ENCODE measurements at regions not wholly inside any gene's neighbourhood (a gene's known extent, or its start where the extent isn't known, plus 50 kb on each side); places are given as distances from the start of the nearest gene placed in this dataset.

GRCh38 chr2:40531359-40531758, 79.5 kb upstream of the SLC8A1 start:
- no peak overlapping the region for H3K27ac ChIP-seq
- no peak for TF ChIP-seq CTCF (conservative IDR thresholded peaks at IDR 0.05)

- TF ChIP-seq CTCF (conservative IDR thresholded peaks at IDR 0.05): no peak
These were observed 82.6 kb upstream of the SLC8A1 start for GRCh38 chr2:40534528-40534927.

DNA sequence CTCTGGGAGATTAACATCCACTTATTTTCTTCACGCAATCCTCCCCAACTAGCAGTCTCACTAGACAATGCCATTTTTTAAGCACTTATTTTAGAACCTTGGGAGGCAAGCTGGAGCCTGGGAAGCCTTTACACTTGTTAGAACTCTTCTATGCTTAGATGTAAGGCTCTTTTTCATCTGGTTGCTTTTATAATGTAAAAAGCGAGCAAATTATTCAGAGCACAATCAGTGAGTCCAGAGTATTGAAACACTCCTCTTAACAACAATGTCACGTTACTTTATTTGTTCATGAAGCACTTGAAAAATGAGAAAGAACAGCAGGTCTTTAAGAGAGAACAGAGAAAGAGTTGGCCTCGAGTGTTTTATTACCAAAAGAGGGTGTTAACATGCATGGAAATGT, 84.1 kb upstream of the SLC8A1 start:
- no peak for TF ChIP-seq CTCF (conservative IDR thresholded peaks at IDR 0.05)
- H3K27ac ChIP-seq: no peak overlapping the region

More at GRCh38 chr2:40534528-40534927, 82.6 kb upstream of the SLC8A1 start:
- H3K27ac ChIP-seq: no peak overlapping the region

GRCh38 chr2:40540026-40540425, 88.1 kb upstream of the SLC8A1 start:
- H3K27ac ChIP-seq: no peak overlapping the region
- TF ChIP-seq CTCF (conservative IDR thresholded peaks at IDR 0.05): no peak

DNA sequence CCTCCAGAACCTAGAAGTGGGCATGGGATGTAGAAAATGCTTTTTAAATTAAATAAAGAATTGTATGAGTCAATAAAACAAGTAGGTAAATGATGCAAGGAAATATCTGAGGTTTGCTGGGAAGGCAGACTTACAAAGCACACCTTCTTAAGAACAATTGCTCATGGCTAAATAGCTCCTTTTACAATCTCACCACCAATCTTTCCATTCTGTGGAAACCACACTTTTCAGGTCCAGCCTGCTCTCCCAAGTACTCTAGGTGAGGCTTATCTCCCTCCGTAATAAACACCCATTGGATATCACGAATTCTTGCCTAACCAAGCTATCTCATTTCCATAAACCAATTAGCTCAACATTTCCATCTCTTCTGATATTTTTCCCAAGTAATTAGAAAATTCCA, 91.5 kb upstream of the SLC8A1 start:
- no peak overlapping the region for H3K27ac ChIP-seq
- no peak for TF ChIP-seq CTCF (conservative IDR thresholded peaks at IDR 0.05)

- no peak overlapping the region for H3K27ac ChIP-seq
- no peak for TF ChIP-seq CTCF (conservative IDR thresholded peaks at IDR 0.05)
These were observed 92.2 kb upstream of the SLC8A1 start for GRCh38 chr2:40544072-40544471.

DNA sequence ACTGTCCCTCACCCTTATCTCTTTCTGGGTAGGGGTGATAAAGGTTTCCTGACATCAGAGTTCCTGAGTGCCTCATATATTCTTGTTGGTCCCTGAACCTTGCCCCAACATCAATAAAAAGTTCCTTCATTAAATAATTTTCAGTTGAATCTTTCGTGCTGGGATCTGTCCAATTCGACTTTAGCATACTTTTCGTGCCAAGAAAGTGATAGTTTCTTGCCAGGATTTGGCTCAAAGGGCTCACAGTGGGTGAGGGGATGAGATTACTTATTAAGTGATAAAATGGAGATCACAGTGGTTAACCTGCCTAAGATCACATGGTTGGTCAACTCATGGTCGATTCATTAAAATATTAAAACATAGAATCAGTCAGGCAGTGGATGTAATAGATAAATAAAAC, 93.8 kb upstream of the SLC8A1 start:
- H3K27ac ChIP-seq: no peak overlapping the region
- TF ChIP-seq CTCF (conservative IDR thresholded peaks at IDR 0.05): no peak

Measured in VCaP (cell line).